Heart left ventricle (tissue), 13 donors: ENCODE measurements at regions not wholly inside any gene's neighbourhood (a gene's known extent, or its start where the extent isn't known, plus 50 kb on each side); places are given as distances from the start of the nearest gene placed in this dataset.

ENCODE experiments used
- CTCF ChIP-seq, 12 donors: fragments of 200-600 bp; sonication (generic) in 4 of 12; IDR thresholded peaks; one replicate each; pipeline versions ENCODE4 v1.5.0 to v1.8.0; 2018 to 2022; ENCODE audit warnings: antibody characterized with exemption in 12 of 12, mild to moderate bottlenecking in 5 of 12
- POLR2A ChIP-seq, 2 donors: fragments of 450-650 bp; IDR thresholded peaks; one replicate each; pipeline ENCODE4 v1.6.1; 2017; ENCODE audit warnings: antibody characterized with exemption in 2 of 2, mild to moderate bottlenecking in 2 of 2, moderate library complexity in 2 of 2
- donor health status: ischemic (EF 13 %, LVEDD 7.1; RV severe dilation, severe dysfunction).
- donor health status: DM: no; HTN: yes; CAD: no.
- donor health status: DM: no; HTN: no; CAD: no.
- donor health status: ischemic (EF 25% LVEDD 6.9; RV normal size, moderate dysfunction).
- donor health status: ischemic (EF 25% LVEDD 5.7; RV mildly dilated, moderate dysfunction).
- donor health status: ischemic (EF 35%, LVEDD 5.7; RV mildly dilated, moderate dysfunction).
- donor health status: nonischemic (EF 11% LVEDD 7.7; RV severe dilation, severe dysfunction).
- donor health status: DM: yes; HTN: yes; CAD: no.
- donor health status: PGD.
- donor health status: ischemic (EF 29% LVEDD 5.4; RV normal size, mild dysfunction).
- donor health status: nonischemic (EF 23%, LVEDD 6.1; RV moderate dilation, normal function).

- TF ChIP-seq CTCF (IDR thresholded peaks at IDR 0.05) (no peak), POLR2A (IDR thresholded peaks at IDR 0.05) (no peak)
Observed at GRCh38 chr13:87057807-87058520, 613.2 kb upstream of the SLITRK5 start.
